Body of pancreas (tissue), 4 donors: ENCODE measurements at regions not wholly inside any gene's neighbourhood (a gene's known extent, or its start where the extent isn't known, plus 50 kb on each side); places are given as distances from the start of the nearest gene placed in this dataset.

ENCODE experiments used
- ATAC-seq: fragments of 150-250 bp; one replicate; pipeline ENCODE4 v1.9.1; 2016
- DNase-seq, 4 donors: peaks; one replicate each; pipeline ENCODE4 v3.0.0-alpha.2; 2019
- H3K27ac ChIP-seq, 4 donors: fragments of 200-600 bp; sonication (generic); 1 replicate in 3 of 4; 2 replicates in 1 of 4; pipeline versions ENCODE4 v1.5.1 to v1.6.1; 2016 to 2019; ENCODE audit warnings: mild to moderate bottlenecking in 1 of 4, mixed read lengths in 1 of 4, moderate library complexity in 1 of 4
- H3K27me3 ChIP-seq, 2 donors: fragments of 200-600 bp; sonication (generic); one replicate each; pipeline ENCODE4 v1.6.0; 2016; ENCODE audit warnings: mild to moderate bottlenecking in 1 of 2
- H3K36me3 ChIP-seq, 2 donors: fragments of 200-600 bp; sonication (generic); replicated peaks in 1 of 2; 2 replicates each; pipeline ENCODE4 v1.5.1; 2016; ENCODE audit warnings: low read depth in 2 of 2; ENCODE audit not compliant: insufficient read depth in 1 of 2
- H3K4me1 ChIP-seq: fragments of 200-600 bp; sonication (generic); one replicate; pipeline ENCODE4 v1.6.0; 2016
- H3K4me3 ChIP-seq, 2 donors: fragments of 200-600 bp; sonication (generic); 1 replicate in 1 of 2; 2 replicates in 1 of 2; pipeline ENCODE4 v1.5.1; 2016 to 2019
- H3K9me3 ChIP-seq, 3 donors: fragments of 200-600 bp; sonication (generic); 1 replicate in 2 of 3; 2 replicates in 1 of 3; pipeline ENCODE4 v1.5.1; 2016
- CTCF ChIP-seq, 7 experiments: fragments of 450-650 bp in 4 of 7; fragments of 200-600 bp in 3 of 7; sonication (generic) in 3 of 7; IDR thresholded peaks; one replicate each; pipeline ENCODE4 v1.5.1; 2016 to 2019; ENCODE audit warnings: antibody characterized with exemption in 7 of 7
- POLR2A ChIP-seq, 3 donors: fragments of 450-650 bp; IDR thresholded peaks; one replicate each; pipeline ENCODE4 v1.6.1; 2016; ENCODE audit warnings: antibody characterized with exemption in 3 of 3, mild to moderate bottlenecking in 2 of 3
- WGBS, 2 donors: methylation state at CpG; one replicate each; pipeline ENCODE4 v1.1.5; 2017; 5-methylcytosine and 5-hydroxymethylcytosine counted together
- intact Hi-C: fragments of 100-400 bp; cut with DNase I; formaldehyde crosslinking; loops from one replicate; pipeline ENCODE4 v1.15.1; 2023

DNA sequence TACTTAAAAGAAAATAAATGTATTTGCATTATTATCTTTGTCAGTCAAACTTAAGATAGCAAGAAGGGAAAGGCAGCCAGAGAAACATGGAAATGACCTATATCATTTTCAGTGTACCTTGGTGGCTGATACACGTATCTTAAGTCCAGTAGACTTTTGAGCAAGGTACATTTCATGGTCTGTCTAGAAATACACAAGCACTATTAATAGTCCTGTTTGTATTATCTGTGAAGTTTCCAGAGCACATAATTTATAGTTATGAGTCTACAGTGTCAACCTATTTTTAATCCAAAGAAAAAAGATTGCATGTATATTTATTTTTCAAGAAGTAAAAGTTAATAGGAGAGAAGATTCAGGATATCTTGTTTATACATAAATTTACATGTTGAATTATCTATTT, 95.7 kb downstream of the IZUMO3 start:
- 32 to 48% methylated on average over 1 of the region's 1 CpG for WGBS, 2 donors
- no peak for DNase-seq
- no peaks in the 10 kb centered on the region for H3K4me1 ChIP-seq
- intact Hi-C loops, result loop anchor here (10.0 kb wide), 1 partner anchor 65 kb away; no protein-coding TSS in a partner anchor
- TF ChIP-seq POLR2A (IDR thresholded peaks at IDR 0.05) (no peak), CTCF (IDR thresholded peaks at IDR 0.05) (no peak)
- no peaks in the 10 kb centered on the region for H3K36me3 ChIP-seq
- ATAC-seq, result no peak
- no peaks in the 10 kb centered on the region for H3K9me3 ChIP-seq
- H3K27me3 ChIP-seq, result no peaks in the 10 kb centered on the region
- H3K4me3 ChIP-seq, result no peak overlapping the region
- no peak overlapping the region for H3K27ac ChIP-seq

- ATAC-seq (no peak), DNase-seq (no peak)
- intact Hi-C loops, result no loop called here
- Histone ChIP-seq H3K27me3 (no peaks in the 10 kb centered on the region), H3K36me3 (no peaks in the 10 kb centered on the region), H3K27ac (no peak overlapping the region), H3K4me3 (no peak overlapping the region), H3K9me3 (no peaks in the 10 kb centered on the region), H3K4me1 (no peaks in the 10 kb centered on the region)
- TF ChIP-seq CTCF (IDR thresholded peaks at IDR 0.05) (no peak), POLR2A (IDR thresholded peaks at IDR 0.05) (no peak)
Measured at GRCh38 chr9:24439456-24439855, 106.2 kb downstream of the IZUMO3 start.

DNA sequence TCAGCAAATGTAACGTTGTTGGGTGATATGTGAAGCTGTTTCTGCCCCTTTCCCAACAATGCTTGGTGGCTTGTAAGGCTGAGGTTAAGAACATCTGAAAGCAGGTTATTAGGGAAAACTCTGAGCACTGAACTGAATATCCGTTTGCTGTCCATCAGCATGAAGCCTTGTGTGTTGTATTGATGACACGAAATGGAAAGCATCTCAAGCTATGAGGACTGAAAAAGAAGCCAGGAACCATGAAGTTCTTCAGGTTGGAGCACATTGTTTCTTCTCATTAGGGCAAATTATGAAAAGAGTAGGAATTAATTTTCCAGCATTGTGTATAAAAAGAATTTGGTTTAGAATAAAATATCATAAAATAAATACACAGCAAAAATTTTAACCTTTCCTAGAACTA, 106.8 kb downstream of the IZUMO3 start:
- WGBS, 2 donors, result 42 to 48% methylated on average over 3 of the region's 3 CpGs
- Histone ChIP-seq H3K27ac (no peak overlapping the region), H3K4me3 (no peak overlapping the region), H3K4me1 (no peaks in the 10 kb centered on the region), H3K27me3 (no peaks in the 10 kb centered on the region), H3K9me3 (no peaks in the 10 kb centered on the region), H3K36me3 (no peaks in the 10 kb centered on the region)
- no peak for TF ChIP-seq POLR2A (IDR thresholded peaks at IDR 0.05)
- no peak for TF ChIP-seq CTCF (IDR thresholded peaks at IDR 0.05)
- no peak for DNase-seq
- no peak for ATAC-seq
- intact Hi-C loops, result no loop called here

DNA sequence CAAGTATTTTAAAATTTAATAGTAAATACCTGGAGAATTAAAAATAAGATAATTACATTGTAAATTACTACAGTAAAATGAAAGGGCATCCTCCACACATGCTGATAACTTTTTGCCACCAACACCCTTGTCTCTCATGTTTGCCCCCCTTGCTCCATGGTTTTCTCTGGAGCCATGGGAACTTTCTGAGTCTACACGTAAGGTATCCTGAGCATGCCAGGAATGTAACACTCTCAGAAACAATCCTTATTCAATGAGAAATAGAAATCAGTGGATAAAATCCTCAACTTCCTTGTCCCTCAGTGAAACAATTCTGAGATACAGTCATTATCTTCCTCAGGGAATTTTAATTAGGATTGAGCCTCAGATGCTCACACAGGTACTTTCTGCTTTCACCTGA, 108.9 kb downstream of the IZUMO3 start:
- Histone ChIP-seq H3K4me3 (no peak overlapping the region), H3K4me1 (no peaks in the 10 kb centered on the region), H3K36me3 (no peaks in the 10 kb centered on the region), H3K27ac (no peak overlapping the region), H3K9me3 (no peaks in the 10 kb centered on the region), H3K27me3 (no peaks in the 10 kb centered on the region)
- ATAC-seq, result no peak
- WGBS, 2 donors, result 21 to 40% methylated on average over 1 of the region's 1 CpG
- intact Hi-C loops, result no loop called here
- TF ChIP-seq POLR2A (IDR thresholded peaks at IDR 0.05), result no peak
- no peak for TF ChIP-seq CTCF (IDR thresholded peaks at IDR 0.05)
- DNase-seq, result no peak

GRCh38 chr9:24434183-24434582, 111.5 kb downstream of the IZUMO3 start:
- no peaks in the 10 kb centered on the region for H3K27me3 ChIP-seq
- H3K27ac ChIP-seq, result no peak overlapping the region
- H3K4me1 ChIP-seq, result no peaks in the 10 kb centered on the region
- intact Hi-C loops, result no loop called here
- TF ChIP-seq POLR2A (IDR thresholded peaks at IDR 0.05), result no peak
- no peak for TF ChIP-seq CTCF (IDR thresholded peaks at IDR 0.05)
- DNase-seq, result no peak
- no peak for ATAC-seq
- no peak overlapping the region for H3K4me3 ChIP-seq
- WGBS, 2 donors, result 13 to 22% methylated on average over 1 of the region's 1 CpG
- H3K36me3 ChIP-seq, result no peaks in the 10 kb centered on the region
- no peaks in the 10 kb centered on the region for H3K9me3 ChIP-seq
